GM19438 (cell line): ENCODE measurements at regions not wholly inside any gene's neighbourhood (a gene's known extent, or its start where the extent isn't known, plus 50 kb on each side); places are given as distances from the start of the nearest gene placed in this dataset.
A peak's percentile ranks its signal among the peaks of the same experiment; 100 is the strongest.

Source experiments
- ATAC-seq: cut with Tn5 transposase; IDR thresholded peaks from one replicate; pipeline ENCODE4 v1.9.1; 2021; ENCODE audit warnings: low read depth; ENCODE audit not compliant: unreplicated experiment

DNA sequence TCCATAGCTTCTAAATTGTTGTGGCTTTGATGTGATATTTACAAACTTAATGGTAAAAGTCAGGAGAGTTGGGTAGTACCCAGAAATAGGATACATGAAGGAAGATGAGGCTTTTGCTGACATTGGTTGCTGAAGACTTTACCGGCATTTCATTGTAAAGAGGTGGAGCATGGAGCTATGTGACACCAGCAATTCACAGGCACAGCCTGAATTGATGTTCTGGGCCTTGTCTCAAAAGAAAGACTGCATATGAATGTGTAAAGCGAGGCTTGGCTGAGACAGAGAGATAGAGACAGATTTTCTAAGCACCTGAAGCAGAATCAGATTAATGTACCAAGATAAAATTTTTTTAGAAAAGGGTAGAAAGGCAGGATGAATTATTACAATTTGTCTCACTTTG, 864.9 kb upstream of the ID2 start:
- ATAC-seq: no peak

DNA sequence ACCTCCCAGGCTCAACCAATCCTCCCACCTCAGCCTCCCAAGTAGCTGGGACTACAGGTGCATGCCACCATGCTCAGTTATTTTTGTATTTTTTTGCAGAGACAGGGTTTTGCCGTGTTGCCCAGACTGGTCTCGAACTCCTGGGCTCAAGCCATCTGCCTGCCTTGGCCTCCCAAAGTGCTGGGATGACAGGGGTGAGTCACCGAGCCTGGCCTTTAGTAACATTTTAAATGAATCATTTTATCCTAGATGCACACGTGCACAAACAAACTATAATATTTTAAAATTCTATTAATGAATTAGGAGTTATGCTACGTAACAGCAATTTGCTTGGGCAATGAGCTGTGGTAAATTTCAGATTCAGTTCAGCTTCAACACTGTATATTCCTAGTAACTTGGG, 862.5 kb upstream of the ID2 start:
- ATAC-seq: no peak

DNA sequence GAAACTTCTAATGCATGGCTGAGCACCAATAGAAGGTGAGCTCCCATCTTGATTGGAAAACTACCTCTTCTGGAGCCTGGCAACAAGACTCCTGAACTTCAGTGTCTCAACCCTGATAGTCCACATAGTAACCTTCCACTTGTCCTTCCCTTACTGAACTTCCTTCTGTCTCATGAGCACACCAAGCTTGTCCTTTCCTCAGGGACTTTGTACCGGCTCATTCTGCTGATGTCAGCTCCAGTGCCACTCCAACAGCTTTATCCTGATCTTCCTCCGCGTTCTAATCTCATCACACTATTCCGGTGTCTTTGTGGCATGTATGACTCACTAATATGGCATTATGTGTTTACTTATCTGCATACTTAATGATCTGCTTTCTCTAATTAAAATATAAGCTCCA, 862.0 kb upstream of the ID2 start:
- no peak for ATAC-seq

DNA sequence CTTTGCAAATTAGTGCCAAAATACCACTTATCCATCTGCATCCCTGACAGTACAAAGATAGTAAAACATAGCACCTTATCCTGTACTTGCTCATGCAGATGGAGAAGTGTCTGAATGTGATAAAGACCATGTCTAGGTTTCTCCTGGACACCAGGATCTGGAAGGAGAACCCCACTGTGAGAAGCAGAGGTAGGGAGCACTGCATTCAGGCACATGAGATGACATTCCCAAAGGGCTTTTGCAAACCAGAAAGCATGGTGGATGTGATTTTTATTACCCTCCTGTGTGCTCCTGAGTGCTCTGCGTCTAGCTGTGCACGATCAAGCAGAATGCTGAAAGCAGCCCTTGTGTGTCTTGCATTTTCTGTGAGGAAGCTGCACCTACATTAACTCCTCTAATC, 857.6 kb upstream of the ID2 start:
- no peak for ATAC-seq

DNA sequence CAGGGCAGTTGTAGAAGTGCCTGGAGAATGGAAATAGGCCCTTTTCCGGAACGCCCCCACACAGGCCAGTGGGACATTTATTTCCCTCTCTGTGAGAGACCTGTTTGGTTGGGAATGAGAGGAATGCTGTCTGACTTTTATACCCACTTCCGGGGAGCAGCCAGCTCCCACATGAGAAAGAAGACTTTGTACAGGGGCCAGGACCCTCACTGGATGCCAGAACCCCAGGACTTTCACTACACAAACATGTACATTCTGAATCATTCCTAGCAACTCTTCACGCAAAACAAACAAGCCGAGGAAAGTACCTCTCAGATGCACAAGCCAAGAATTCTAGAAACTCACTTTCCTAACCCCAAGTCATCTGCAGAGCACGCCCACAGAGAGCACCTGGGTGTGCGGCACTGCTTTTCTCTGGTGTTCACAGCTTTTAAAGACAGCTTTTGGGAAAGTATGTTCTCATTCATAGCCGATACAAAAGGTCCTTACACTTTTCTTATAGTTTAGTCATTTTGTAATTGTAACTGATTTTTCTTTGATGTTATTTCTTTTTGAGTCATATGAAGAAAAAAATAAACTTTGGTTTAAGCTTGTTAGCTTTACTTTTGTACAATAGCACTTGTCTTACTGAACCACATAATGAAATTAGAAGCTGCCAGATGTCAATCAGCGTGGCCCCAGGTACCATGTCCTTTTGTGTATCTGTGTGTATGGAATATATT, 856.1 kb upstream of the ID2 start:
- ATAC-seq: peak; percentile 94

DNA sequence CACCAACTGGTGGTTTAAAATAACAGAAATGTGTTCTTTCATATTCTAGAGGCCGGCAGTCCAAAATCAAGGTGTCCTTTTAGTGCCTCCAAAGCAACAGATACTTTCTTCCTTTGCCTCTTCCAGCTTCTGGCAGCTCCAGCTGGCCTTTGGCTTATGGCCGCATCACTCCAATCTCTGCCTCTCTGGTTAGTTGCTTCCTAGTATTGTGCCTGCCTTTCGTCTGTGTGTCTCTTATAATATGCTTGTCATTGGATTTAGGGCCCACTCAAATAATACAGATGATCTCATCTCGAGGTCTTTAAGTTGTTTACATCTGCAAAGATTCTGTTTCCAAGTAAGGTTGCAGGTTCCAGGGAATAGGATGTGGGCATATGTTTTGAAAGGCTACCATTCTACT, 855.2 kb upstream of the ID2 start:
- no peak for ATAC-seq

DNA sequence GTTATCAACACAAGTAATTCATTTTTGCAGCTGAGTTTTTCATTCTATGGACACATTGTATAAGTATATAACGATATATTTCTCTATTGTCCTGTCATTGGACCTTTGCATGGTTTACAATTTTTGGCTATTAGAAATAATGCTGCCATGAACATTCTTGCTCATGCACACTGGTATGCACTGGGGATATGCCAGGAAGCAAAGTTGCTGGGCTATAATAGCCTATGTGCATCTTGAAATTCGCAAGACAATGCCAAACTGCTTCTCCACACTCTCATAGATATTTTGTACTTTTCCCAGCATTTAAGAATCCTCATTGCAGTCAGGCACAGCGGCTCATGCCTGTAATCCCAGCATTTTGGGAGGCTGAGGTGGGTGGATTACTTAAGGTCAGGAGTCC, 852.6 kb upstream of the ID2 start:
- no peak for ATAC-seq

DNA sequence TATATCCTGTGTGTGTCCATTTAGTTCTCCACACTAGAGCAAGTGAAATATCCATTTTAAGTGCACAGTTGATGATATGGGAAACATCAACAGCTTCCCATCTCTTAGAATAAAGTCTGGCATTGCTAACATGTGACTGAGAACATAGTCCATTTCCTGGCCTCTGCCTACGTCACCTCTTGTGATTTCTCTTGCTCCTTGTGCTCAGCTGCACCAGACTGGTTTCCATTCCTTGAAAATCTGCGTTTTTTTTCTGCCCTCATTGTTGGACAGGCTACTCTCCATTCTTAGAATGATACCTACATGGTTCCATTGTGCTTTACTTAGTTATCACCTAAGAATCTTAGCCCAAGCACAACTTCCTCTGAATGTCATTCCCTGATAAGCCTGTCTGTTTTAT, 851.2 kb upstream of the ID2 start:
- ATAC-seq: no peak

DNA sequence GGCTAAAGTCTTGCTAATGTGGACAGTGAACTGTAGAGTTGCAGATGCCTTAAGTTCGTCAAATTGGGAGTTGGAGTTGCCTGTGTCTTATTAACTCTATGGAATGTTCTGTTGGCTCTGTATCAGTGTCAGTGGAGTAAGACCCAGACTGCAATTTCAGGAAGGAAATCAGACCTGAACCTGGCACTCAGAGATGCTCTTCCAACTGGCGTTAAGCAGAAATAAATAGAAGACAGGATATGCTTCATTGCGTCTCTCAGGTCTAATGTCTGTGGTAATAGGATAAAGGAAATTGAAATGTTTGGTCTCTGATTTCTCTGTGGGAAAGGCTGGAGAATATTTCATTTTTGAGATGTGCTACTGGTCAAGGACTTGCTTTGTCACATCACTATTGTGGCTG, 846.7 kb upstream of the ID2 start:
- no peak for ATAC-seq

DNA sequence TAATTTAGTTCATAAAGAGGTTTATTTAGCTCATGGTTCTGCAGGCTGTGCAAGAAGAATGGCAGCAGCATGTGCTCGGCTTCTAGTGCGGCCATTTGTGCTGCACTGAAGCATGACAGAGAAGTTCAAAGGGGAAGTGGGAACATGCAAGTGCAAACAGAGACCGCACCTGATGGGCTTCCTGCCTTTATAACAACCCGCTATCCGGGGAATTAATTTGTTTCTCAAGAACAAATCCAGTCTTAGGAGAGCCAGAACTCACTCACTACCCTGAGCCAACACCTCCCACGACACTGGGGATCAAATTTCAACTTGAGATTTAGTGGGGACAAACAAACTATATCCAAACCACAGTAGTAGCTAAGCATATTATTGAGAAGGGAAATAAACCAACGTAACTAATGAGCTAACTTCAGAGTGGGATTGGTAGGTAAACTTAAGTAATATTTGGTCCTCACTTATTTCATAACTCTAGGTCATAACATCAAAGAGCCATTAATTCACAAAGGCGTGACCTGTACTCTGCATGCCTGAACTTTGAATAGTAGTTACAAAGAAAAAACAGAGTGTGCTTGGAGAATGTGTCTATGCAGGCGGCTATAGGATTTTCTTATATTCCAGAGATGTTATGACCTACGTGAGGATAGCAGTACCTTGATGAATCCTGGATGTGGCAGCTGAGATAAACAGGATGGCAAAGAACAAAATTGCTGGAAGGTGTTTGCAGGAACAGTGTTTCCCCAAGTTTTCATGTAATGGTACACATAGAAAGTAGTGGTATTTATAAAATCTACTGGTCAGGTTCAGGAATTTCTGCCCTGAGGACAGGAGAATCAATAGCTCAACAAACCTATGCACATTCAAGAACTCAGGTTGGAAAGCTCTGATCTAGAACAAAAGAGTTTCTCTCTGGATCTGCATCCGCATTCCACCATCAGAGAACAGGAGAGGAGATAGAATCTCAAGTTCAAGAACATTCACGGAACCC, 845.9 kb upstream of the ID2 start:
- ATAC-seq: peak; percentile 99

DNA sequence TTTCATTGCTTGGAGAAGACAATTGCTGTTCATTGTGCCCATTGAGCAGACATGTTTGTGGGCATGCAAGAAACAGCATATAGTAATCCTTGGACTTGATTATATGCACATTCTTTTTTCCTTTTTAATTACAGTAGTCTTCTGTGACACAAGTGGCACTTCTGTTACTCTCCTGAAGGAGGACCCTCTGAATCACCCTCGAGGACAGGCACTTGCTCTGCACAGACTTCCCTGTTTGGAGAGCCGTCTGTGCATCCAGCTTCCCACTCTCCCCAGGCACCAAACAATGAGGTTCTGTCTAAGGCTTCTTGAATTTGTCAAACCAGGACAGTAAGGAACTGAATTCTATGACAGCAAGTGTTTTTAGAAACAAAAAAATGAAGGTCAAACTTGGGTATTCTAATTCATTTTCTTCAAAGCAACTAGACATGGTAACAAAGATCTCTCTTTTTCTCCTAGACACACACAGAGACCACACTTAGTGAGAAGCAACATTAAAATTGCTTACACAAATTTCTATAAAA, 844.6 kb upstream of the ID2 start:
- no peak for ATAC-seq

DNA sequence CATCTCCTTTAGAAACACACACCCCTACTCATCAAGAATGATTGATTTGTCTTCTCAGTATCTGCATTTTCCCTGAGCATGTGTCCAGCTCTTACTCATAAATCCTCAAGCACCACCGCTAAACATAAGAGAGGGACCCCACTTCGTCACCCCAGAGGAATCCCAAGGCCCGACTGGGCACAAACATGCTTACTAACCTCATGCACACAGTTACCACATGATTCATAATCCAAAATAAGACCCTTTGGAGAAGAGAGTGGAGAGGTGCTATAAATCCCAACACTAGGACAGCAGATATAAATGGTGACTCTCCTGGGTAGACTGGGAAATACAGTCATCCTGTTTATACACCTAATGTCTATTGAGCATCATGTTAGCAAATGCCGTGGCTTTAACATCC, 843.2 kb upstream of the ID2 start:
- ATAC-seq: no peak

DNA sequence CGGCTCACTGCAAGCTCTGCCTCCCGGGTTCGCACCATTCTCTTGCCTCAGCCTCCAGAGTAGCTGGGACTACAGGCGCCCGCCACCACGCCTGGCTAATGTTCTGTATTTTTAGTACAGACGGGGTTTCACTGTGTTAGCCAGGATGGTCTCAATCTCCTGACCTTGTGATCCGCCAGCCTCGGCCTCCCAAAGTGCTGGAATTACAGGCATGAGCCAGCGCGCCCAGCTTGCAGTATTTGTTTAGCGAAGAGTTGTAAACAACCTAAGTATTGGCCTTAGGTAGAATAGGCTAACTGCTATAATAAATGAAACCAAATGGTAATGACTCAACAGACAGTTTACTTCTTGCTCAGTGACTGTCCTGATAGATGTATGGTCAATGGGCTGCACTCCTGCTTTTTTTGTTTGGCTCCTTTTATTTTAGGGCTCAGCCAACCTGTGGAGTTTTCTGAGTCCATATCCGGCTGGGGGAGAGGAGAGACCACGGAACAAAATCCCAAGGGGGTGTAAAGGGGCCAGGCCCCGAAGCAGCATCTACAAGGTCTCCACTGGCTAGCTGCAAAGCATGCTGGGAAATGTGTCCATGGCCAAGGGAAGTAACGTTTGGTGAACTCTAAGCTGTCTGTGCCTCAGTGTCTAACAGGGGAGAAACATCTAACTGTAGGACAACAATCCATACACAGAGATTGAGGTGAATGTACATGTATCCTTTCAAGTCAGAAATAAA, 841.0 kb upstream of the ID2 start:
- ATAC-seq: no peak

DNA sequence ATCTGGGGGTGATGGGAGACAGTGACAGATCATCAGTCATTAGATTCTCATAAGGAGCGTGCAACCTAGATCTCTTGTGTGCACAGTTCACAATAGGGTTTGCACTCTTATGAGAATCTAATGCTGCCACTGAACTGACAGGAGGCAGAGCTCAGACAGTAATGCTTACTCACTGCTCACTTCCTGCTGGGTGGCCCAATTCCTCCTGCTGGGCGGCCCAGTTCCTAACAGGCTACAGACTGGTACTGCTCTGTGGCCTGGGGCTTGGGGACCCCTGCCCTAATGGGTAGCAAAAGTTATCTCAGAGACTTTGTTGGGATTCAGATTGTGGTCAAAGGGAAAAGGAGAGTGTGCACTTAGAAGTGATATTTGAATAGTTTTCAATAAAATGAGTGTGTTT, 840.1 kb upstream of the ID2 start:
- no peak for ATAC-seq

DNA sequence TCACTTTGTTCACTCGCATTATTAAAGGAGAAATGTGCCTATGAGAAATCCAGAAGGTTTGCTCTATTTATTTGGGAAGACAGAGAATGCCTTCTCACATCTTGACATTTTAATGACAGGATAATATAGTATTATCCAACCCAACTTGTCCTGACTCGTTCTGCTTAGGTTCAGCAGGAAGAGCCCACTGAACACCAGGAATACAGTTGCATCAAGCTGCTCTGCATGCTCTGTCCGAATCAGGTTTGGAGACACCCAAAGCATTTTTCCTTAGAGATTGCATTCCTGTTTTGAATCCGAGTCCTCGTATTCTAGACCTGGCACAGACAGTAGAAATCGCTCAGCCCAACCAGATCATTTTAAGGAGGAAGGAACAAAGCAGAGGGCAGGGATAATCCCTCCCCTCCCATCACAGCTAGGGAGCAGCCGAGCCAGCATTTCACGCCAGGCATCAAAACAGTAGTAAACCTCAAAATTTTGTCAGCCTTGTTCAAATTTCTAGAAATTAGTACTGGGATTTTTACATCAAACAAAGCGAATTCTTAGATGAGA, 837.4 kb upstream of the ID2 start:
- ATAC-seq: no peak

DNA sequence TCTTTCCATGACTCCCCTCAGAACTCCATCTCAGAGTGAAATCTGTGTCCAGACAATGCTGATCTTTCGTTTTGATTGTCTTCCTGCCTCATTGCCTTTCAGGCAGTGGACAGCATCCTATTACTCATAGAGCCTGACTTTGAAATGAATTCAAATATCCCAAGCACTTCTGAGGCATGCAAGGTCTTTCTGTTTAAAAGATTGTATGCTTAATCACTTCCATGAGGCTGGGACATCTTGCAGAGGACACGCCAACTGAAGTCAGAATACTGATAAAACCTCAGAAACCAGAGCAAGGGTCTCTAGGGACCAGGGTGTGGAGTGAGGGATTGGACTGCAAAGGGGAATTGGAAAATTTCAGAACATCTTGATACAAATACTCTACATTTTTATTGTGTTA, 836.5 kb upstream of the ID2 start:
- no peak for ATAC-seq

DNA sequence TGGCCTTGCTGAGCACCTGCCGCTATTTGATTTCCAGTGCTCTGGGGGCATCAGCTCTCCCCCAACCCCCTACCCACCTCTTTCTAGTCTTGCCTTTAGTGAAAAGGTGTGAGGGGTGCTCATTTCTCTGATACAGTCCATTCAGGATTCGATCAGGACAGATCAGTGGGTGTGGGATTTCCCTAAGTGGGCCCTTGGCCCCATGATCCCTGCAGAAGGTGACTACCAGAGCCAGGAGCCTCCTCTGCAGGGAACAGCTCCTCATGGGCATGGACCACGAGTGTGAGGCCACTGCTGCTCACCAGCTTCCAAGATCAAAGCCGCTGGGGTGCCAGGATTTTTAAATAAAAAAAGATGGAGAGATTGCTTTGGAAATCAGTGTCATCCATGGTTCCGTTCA, 835.2 kb upstream of the ID2 start:
- no peak for ATAC-seq

DNA sequence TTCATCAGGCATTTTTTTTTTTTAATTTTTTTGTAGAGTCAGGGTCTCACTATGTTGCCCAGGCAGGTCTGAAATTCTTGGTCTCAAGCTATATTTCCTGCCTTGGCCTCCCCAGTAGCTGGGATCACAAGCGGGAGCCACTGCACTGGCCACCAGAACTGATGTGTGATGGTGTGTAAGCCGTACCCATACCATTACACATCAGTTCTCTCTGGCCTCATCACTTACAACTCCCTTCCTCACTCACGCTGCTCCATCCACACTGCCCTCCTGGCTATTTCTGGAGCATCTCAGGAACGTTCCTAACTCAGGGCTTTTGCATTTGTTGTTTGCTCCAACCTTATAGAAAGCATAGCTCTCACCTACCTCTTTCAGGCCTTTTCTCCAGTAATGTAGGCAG, 834.5 kb upstream of the ID2 start:
- no peak for ATAC-seq

DNA sequence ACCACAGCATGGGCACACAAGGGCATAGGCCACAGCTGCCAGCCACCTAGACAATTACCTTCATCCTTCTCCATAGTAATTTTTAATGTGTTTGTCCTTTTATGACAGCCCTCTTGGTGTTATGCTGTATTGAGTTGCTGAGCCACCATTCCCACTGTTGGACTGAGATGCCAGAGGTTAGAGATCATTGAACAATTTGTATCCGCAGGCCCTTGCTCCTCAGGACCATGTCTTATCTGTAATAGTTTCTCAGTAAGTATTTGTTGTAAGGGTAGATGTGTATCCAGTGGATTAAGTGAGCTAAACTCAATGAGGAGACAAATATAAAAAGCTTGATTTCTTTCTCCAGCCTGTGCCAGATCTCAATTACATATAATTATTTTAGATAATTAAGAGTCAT, 832.8 kb upstream of the ID2 start:
- ATAC-seq: no peak

DNA sequence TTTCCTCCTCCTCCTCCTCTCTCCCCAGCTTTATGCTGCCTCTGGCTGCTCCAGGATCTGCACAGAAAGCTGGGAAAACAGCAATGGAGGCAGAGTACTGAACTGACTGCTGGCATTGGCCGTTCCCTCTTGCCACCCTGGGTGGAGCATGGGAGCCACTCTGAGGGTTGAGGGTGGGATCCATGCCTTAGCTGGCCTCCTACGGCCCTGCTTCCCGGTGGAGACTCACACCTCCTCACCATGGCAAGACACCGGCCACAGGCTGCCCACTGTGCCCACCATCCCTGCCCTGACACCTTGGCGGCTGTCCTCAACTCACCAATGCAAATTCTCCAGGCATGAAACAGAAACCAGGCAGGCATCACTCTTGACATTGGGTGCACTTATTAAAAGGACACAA, 832.3 kb upstream of the ID2 start:
- no peak for ATAC-seq

DNA sequence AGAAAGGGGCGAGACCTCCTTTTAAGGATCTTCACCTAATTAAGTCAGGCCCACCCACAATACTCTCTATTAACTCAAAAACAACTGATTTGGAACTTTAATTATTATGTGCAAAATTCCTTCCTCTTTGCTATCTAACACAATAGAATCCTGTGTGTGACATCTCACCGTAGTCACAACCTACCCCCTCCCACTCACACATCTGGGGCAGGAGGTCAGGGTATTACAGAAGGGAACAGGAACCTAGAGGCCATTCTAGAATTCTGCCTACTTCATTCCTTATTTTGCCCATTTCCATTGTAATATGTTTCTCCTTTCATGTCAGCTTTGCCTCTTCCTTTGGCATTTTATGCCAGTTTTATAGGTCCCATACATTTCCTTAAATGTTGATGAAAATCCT, 829.3 kb upstream of the ID2 start:
- ATAC-seq: no peak
